ENCODE measurements at regions not wholly inside any gene's neighbourhood (a gene's known extent, or its start where the extent isn't known, plus 50 kb on each side); places are given as distances from the start of the nearest gene placed in this dataset.
"Not testable (repeated sequence)": the region's sequence is repeated elsewhere in the genome, so short reads cannot be mapped to it uniquely, and the experiment has no call there.

- Histone ChIP-seq H3K4me3 (no peak overlapping the region), H3K36me3 (peaks cover 52 to 67% of the 10 kb centered on the region in 2 donors), H3K4me1 (no peaks in the 10 kb centered on the region), H3K27ac (no peak overlapping the region), H3K9me3 (no peaks in the 10 kb centered on the region), H3K27me3 (no peaks in the 10 kb centered on the region)
- TF ChIP-seq, protein P1, sequence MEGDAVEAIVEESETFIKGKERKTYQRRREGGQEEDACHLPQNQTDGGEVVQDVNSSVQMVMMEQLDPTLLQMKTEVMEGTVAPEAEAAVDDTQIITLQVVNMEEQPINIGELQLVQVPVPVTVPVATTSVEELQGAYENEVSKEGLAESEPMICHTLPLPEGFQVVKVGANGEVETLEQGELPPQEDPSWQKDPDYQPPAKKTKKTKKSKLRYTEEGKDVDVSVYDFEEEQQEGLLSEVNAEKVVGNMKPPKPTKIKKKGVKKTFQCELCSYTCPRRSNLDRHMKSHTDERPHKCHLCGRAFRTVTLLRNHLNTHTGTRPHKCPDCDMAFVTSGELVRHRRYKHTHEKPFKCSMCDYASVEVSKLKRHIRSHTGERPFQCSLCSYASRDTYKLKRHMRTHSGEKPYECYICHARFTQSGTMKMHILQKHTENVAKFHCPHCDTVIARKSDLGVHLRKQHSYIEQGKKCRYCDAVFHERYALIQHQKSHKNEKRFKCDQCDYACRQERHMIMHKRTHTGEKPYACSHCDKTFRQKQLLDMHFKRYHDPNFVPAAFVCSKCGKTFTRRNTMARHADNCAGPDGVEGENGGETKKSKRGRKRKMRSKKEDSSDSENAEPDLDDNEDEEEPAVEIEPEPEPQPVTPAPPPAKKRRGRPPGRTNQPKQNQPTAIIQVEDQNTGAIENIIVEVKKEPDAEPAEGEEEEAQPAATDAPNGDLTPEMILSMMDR (IDR thresholded peaks at IDR 0.05): no peak
- no peak for DNase-seq (ENCODE audit: low spot score in 2 of 2)
- intact Hi-C loops (cut with DNase I): no loop called here
Measured at GRCh38 chr6:144493035-144493910, 208.1 kb downstream of the UTRN start.

GRCh38 chr6:144495076-144495475 is 209.9 kb downstream of the UTRN start:
- DNase-seq (ENCODE audit: low spot score in 2 of 2); intact Hi-C loops (cut with DNase I): not testable (repeated sequence)
- H3K36me3 ChIP-seq: peaks cover 50 to 66% of the 10 kb centered on the region in 2 donors

DNA sequence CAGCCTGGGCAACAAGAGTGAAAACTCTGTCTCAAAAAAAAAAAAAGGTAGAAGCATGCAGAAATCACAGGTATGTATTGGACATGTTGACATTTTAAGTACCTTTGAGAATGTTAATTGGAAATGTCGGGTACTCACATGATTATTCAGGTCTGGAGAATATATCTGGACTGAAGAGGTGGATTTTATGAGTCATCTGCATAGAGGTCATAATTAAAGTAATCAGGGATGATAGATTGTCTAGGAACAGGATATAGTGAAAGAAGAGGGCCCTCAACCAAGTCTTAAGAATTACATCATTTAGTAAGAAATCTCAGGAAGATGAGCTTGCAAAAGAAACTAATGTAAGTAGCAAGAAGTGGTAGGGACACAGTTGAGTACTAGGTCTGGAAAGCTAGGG is 212.5 kb downstream of the UTRN start:
- Histone ChIP-seq H3K4me3 (no peak overlapping the region), H3K27ac (no peak overlapping the region), H3K36me3 (peaks cover 37 to 47% of the 10 kb centered on the region in 2 donors), H3K27me3 (no peaks in the 10 kb centered on the region), H3K4me1 (no peaks in the 10 kb centered on the region), H3K9me3 (no peaks in the 10 kb centered on the region)
- DNase-seq (ENCODE audit: low spot score in 2 of 2): no peak
- intact Hi-C loops (cut with DNase I): no loop called here
- TF ChIP-seq, protein P1 (IDR thresholded peaks at IDR 0.05): no peak

More at GRCh38 chr6:144495076-144495475, 209.9 kb downstream of the UTRN start:
- H3K4me1 ChIP-seq, H3K9me3 ChIP-seq, H3K27me3 ChIP-seq, H3K4me3 ChIP-seq, H3K27ac ChIP-seq: not testable (repeated sequence)

- intact Hi-C loops (cut with DNase I): no loop called here
- TF ChIP-seq, protein P1 (IDR thresholded peaks at IDR 0.05): no peak
- H3K27me3 ChIP-seq: no peaks in the 10 kb centered on the region
- DNase-seq (ENCODE audit: low spot score in 2 of 2): no peak
- peaks cover 30 to 43% of the 10 kb centered on the region in 2 donors for H3K36me3 ChIP-seq
- no peak overlapping the region for H3K27ac ChIP-seq
- no peaks in the 10 kb centered on the region for H3K4me1 ChIP-seq
- peaks cover 0 to 17% of the 10 kb centered on the region in 2 donors for H3K9me3 ChIP-seq
- H3K4me3 ChIP-seq: no peak overlapping the region
Measured at GRCh38 chr6:144500892-144501291, 215.8 kb downstream of the UTRN start.

- H3K4me1 ChIP-seq; H3K27ac ChIP-seq; H3K27me3 ChIP-seq; DNase-seq (ENCODE audit: low spot score in 2 of 2); H3K4me3 ChIP-seq; intact Hi-C loops (cut with DNase I): not testable (repeated sequence)
- peaks cover 0 to 17% of the 10 kb centered on the region in 2 donors for H3K9me3 ChIP-seq
- H3K36me3 ChIP-seq: peaks cover 32 to 39% of the 10 kb centered on the region in 2 donors
Measured at GRCh38 chr6:144505214-144505613, 220.1 kb downstream of the UTRN start.

DNA sequence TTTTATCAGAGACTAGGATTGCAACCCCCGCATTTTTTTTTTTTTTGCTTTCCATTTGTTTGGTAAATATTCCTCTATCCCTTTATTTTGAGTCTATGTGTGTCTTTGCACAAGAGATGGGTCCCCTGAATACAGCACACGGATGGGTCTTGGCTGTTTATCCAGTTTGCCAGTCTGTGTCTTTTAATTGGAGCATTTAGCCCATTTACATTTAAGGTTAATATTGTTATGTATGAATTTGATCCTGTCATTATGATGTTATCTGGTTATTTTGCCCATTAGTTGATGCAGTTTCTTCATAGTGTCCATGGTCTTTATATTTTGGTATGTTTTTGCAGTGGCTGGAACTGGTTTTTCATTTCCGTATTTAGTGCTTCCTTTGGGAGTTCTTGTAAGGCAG is 220.9 kb downstream of the UTRN start:
- Histone ChIP-seq H3K36me3 (peaks cover 29 to 38% of the 10 kb centered on the region in 2 donors), H3K9me3 (peaks cover 0 to 17% of the 10 kb centered on the region in 2 donors)
- H3K27ac ChIP-seq; H3K4me1 ChIP-seq; intact Hi-C loops (cut with DNase I); H3K27me3 ChIP-seq; DNase-seq (ENCODE audit: low spot score in 2 of 2); H3K4me3 ChIP-seq: not testable (repeated sequence)

- H3K4me3 ChIP-seq; H3K27ac ChIP-seq; DNase-seq (ENCODE audit: low spot score in 2 of 2); H3K4me1 ChIP-seq; intact Hi-C loops (cut with DNase I); H3K27me3 ChIP-seq: not testable (repeated sequence)
- H3K36me3 ChIP-seq: peaks cover 29 to 33% of the 10 kb centered on the region in 2 donors
- H3K9me3 ChIP-seq: peaks cover 0 to 17% of the 10 kb centered on the region in 2 donors
Measured at GRCh38 chr6:144507772-144508312, 222.7 kb downstream of the UTRN start.

All from ascending aorta (tissue), 2 donors.